DOHH2 (cell line): ENCODE measurements at regions not wholly inside any gene's neighbourhood (a gene's known extent, or its start where the extent isn't known, plus 50 kb on each side); places are given as distances from the start of the nearest gene placed in this dataset.
A peak's percentile ranks its signal among the peaks of the same experiment; 100 is the strongest.

Experiments
- H3F3A ChIP-seq: fragments of 200-600 bp; sonication (generic), shearing (Covaris generic); 2 replicates; pipeline ENCODE4 v1.6.0; 2016; ENCODE audit warnings: antibody characterized with exemption, mild to moderate bottlenecking; ENCODE audit not compliant: control insufficient read depth, insufficient read depth
- H3K27ac ChIP-seq: fragments of 200-600 bp; sonication (generic); 2 replicates; pipeline ENCODE4 v1.5.1; 2014; ENCODE audit warnings: low read depth, mild to moderate bottlenecking, low read length, moderate library complexity
- H3K27me3 ChIP-seq: fragments of 200-600 bp; sonication (generic); 2 replicates; pipeline ENCODE4 v1.6.1; 2014; ENCODE audit warnings: mild to moderate bottlenecking, low read length, mixed read lengths; ENCODE audit not compliant: control insufficient read depth
- H3K36me3 ChIP-seq: fragments of 200-600 bp; sonication (generic); 2 replicates; pipeline ENCODE4 v1.6.1; 2014; ENCODE audit warnings: mild to moderate bottlenecking, low read length, moderate library complexity, mixed read lengths; ENCODE audit not compliant: control insufficient read depth
- H3K4me1 ChIP-seq: fragments of 200-600 bp; sonication (generic); 2 replicates; pipeline ENCODE4 v1.6.1; 2014; ENCODE audit warnings: mild to moderate bottlenecking, low read length, mixed read lengths; ENCODE audit not compliant: control insufficient read depth
- H3K4me2 ChIP-seq: fragments of 200-600 bp; sonication (generic); 2 replicates; pipeline ENCODE4 v1.6.0; 2014; ENCODE audit warnings: mild to moderate bottlenecking, low read length, moderate library complexity
- H3K4me3 ChIP-seq: fragments of 200-600 bp; sonication (generic); 2 replicates; pipeline ENCODE4 v1.5.1; 2014; ENCODE audit warnings: mild to moderate bottlenecking, low read length, mixed read lengths
- H3K79me2 ChIP-seq: fragments of 200-600 bp; sonication (generic); 2 replicates; pipeline ENCODE4 v1.6.1; 2014; ENCODE audit warnings: mild to moderate bottlenecking, low read length, mixed read lengths; ENCODE audit not compliant: control insufficient read depth
- H3K9me2 ChIP-seq: fragments of 200-600 bp; sonication (generic); replicated peaks from 2 replicates; pipeline ENCODE4 v1.6.1; 2014; ENCODE audit warnings: mild to moderate bottlenecking, low read length, mixed read lengths; ENCODE audit not compliant: control insufficient read depth
- H3K9me3 ChIP-seq: fragments of 200-600 bp; sonication (generic); 2 replicates; pipeline ENCODE4 v1.6.1; 2014; ENCODE audit warnings: antibody characterized with exemption, low read length, mixed read lengths; ENCODE audit not compliant: control insufficient read depth, insufficient read depth
- H4K20me1 ChIP-seq: fragments of 200-600 bp; sonication (generic); 2 replicates; pipeline ENCODE4 v1.6.0; 2014; ENCODE audit warnings: low read depth, mild to moderate bottlenecking, antibody characterized with exemption, low read length, moderate library complexity; ENCODE audit not compliant: control insufficient read depth, insufficient read depth
- EZH2phosphoT487 ChIP-seq: fragments of 200-600 bp; sonication (generic); IDR thresholded peaks from 2 replicates; pipeline ENCODE4 v1.6.1; 2017; ENCODE audit warnings: borderline replicate concordance, mild to moderate bottlenecking, antibody characterized with exemption, low read length, moderate library complexity, mixed read lengths
- TF ChIP-seq, protein P1 (sequence below): fragments of 200-600 bp; sonication (generic); IDR thresholded peaks from one replicate; pipeline ENCODE4 v1.5.1; 2014; ENCODE audit warnings: antibody characterized with exemption, mild to moderate bottlenecking, low read depth, low read length; ENCODE audit not compliant: poor library complexity, severe bottlenecking

DNA sequence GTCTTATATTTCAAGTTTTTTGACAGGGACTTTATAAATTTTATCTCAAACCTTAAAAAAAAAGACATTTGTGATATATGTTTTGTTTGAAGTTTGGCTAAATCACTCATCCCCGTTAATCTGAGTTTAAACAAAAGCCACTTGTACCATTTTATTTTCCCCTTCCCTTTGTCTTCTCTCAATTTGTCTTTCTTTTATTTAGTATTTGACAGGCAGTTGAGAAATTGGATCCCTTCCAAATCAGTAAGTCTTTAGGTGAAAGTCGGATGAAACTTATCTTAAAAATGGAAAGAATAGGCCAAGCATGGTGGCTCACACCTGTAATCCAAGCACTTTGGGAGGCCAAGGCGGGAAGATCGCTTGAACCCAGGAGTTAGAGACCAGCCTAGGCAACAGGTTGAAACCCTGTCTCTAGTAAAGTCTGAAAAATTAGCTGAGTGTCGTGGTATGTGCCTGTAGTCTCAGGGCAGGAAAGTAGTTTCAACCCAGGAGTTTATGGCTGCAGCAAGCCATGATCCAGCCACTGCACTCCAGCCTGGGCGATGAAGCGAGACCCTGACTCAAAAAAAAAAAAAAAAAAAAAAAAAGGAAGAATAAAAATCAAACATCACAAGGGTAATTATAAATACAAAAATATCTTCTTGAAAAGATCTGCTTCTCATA lies 394.6 kb upstream of the TPM1 start:
- no peak overlapping the region for H3K4me3 ChIP-seq
- H3K4me2 ChIP-seq = no peak overlapping the region
- no peaks in the 10 kb centered on the region for H3K36me3 ChIP-seq
- H3K9me2 ChIP-seq = no peaks in the 10 kb centered on the region
- no peaks in the 10 kb centered on the region for H3K4me1 ChIP-seq
- H3K79me2 ChIP-seq = no peaks in the 10 kb centered on the region
- H3F3A ChIP-seq = no peaks in the 10 kb centered on the region
- TF ChIP-seq, protein P1, sequence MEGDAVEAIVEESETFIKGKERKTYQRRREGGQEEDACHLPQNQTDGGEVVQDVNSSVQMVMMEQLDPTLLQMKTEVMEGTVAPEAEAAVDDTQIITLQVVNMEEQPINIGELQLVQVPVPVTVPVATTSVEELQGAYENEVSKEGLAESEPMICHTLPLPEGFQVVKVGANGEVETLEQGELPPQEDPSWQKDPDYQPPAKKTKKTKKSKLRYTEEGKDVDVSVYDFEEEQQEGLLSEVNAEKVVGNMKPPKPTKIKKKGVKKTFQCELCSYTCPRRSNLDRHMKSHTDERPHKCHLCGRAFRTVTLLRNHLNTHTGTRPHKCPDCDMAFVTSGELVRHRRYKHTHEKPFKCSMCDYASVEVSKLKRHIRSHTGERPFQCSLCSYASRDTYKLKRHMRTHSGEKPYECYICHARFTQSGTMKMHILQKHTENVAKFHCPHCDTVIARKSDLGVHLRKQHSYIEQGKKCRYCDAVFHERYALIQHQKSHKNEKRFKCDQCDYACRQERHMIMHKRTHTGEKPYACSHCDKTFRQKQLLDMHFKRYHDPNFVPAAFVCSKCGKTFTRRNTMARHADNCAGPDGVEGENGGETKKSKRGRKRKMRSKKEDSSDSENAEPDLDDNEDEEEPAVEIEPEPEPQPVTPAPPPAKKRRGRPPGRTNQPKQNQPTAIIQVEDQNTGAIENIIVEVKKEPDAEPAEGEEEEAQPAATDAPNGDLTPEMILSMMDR = no peak
- no peak for TF ChIP-seq EZH2phosphoT487
- no peaks in the 10 kb centered on the region for H4K20me1 ChIP-seq
- no peak overlapping the region for H3K27ac ChIP-seq
- no peaks in the 10 kb centered on the region for H3K9me3 ChIP-seq
- H3K27me3 ChIP-seq = no peaks in the 10 kb centered on the region

DNA sequence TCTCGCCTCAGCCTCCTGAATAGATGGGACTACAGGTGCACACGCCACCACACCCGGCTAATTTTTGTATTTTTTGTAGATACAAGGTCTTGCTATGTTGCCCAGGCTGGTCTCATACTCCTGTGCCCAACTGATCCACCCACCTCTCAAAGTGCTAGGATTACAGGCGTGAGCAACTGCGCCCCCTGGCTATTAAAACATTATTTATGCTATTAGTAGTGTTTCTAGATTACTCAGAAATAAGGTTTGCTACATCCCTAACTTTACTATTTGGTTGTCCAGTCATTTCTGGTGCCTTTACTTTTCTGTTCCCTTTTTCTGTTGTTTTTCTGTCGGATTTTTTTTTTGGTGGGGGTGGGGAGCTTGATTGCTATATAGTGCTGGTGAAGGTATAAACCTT lies 393.6 kb upstream of the TPM1 start:
- TF ChIP-seq, protein P1 = peak; percentile 52
- TF ChIP-seq EZH2phosphoT487 = no peak
- no peaks in the 10 kb centered on the region for H4K20me1 ChIP-seq
- no peaks in the 10 kb centered on the region for H3K36me3 ChIP-seq
- no peak overlapping the region for H3K4me2 ChIP-seq
- H3K4me3 ChIP-seq = no peak overlapping the region
- H3K9me3 ChIP-seq = no peaks in the 10 kb centered on the region
- no peaks in the 10 kb centered on the region for H3K4me1 ChIP-seq
- no peaks in the 10 kb centered on the region for H3F3A ChIP-seq
- no peaks in the 10 kb centered on the region for H3K79me2 ChIP-seq
- H3K9me2 ChIP-seq = no peaks in the 10 kb centered on the region
- no peak overlapping the region for H3K27ac ChIP-seq
- no peaks in the 10 kb centered on the region for H3K27me3 ChIP-seq

DNA sequence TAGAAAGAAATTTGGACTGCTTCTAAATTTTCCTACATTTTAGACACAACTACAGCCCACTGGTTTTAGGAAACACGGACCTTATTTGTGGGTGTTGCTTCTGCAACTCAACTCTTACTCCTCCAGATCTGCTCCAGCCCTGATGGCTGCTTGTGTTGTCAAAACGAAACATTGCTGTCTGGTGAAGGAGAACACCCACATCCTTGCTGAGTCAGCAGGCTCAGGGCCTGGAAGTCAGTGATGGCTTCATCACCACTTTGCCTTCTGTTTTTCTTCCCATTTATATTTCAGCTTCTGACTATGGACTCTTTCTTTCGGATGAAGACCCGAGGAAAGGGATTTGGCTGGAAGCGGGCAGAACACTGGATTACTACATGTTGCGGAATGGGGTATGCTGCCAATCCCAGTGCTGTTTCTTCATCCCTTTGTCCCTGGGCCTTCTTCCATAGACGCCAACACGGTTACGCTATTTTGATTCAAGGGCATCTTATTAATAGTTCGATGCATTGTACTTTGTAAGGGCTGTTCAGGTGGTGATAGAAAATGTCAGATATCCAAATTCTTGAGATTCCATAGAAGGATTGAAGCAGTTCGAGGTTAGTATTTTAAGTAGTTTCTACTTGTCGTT lies 392.6 kb upstream of the TPM1 start:
- Histone ChIP-seq H3K4me1 (no peaks in the 10 kb centered on the region), H3K27me3 (no peaks in the 10 kb centered on the region), H3F3A (no peaks in the 10 kb centered on the region), H3K36me3 (no peaks in the 10 kb centered on the region), H3K79me2 (no peaks in the 10 kb centered on the region), H3K9me3 (no peaks in the 10 kb centered on the region), H4K20me1 (no peaks in the 10 kb centered on the region), H3K27ac (no peak overlapping the region), H3K9me2 (no peaks in the 10 kb centered on the region), H3K4me3 (no peak overlapping the region), H3K4me2 (no peak overlapping the region)
- no peak for TF ChIP-seq EZH2phosphoT487
- TF ChIP-seq, protein P1 = no peak
